H1 (cell line): ENCODE measurements at regions not wholly inside any gene's neighbourhood (a gene's known extent, or its start where the extent isn't known, plus 50 kb on each side); places are given as distances from the start of the nearest gene placed in this dataset.

ENCODE experiments used
- CTCF ChIA-PET: fragments of 300-600 bp; sonication (Branson Sonifier 250); formaldehyde crosslinking; loops from one replicate; lab custom pipeline; 2021; ENCODE audit not compliant: partially characterized antibody; lab: Charles Lee
- POLR2A ChIA-PET: fragments of 300-600 bp; sonication (Branson Sonifier 250); formaldehyde crosslinking; loops from one replicate; lab custom pipeline; 2021; ENCODE audit warnings: inconsistent platforms; ENCODE audit not compliant: partially characterized antibody; lab: Charles Lee
- DNase-seq, 2 experiments: peaks; one replicate each; pipeline versions ENCODE4 v3.0.0 to v3.0.0-alpha.2; 2010 to 2022; ENCODE audit warnings: low spot score in 2 of 2, low read depth in 1 of 2, mixed read lengths in 1 of 2
- FAIRE-seq: peaks from 2 replicates; lab custom pipeline; 2011; peaks lifted over from hg19 to GRCh38; lab: Jason Lieb, UNC
- H2AFZ ChIP-seq: 2 replicates; pipeline ENCODE4 v1.8.1; 2012; ENCODE audit warnings: low read length, inconsistent platforms
- H2AK5ac ChIP-seq: 2 replicates; pipeline ENCODE4 v1.6.1; 2013; ENCODE audit warnings: low read depth, low read length
- H2BK120ac ChIP-seq: replicated peaks from 2 replicates; pipeline ENCODE3; 2013; ENCODE audit warnings: low read depth, low read length, inconsistent platforms
- H2BK12ac ChIP-seq: 2 replicates; pipeline ENCODE4 v1.6.1; 2013; ENCODE audit warnings: low read depth, low read length
- H2BK15ac ChIP-seq: 2 replicates; pipeline ENCODE4 v1.6.1; 2013; ENCODE audit warnings: low read length
- H2BK20ac ChIP-seq: 2 replicates; pipeline ENCODE4 v1.6.1; 2013; ENCODE audit warnings: low read length
- H2BK5ac ChIP-seq: 2 replicates; pipeline ENCODE4 v1.6.1; 2013; ENCODE audit warnings: low read depth, low read length
- H3K14ac ChIP-seq: 2 replicates; pipeline ENCODE4 v1.6.1; 2013; ENCODE audit warnings: inconsistent platforms; ENCODE audit not compliant: insufficient read length
- H3K18ac ChIP-seq: 2 replicates; pipeline ENCODE4 v1.6.1; 2013; ENCODE audit warnings: low read length; ENCODE audit errors: extremely low read depth
- H3K23ac ChIP-seq: 2 replicates; pipeline ENCODE4 v1.6.1; 2013; ENCODE audit warnings: inconsistent platforms; ENCODE audit not compliant: insufficient read length
- H3K23me2 ChIP-seq: 2 replicates; pipeline ENCODE4 v1.6.1; 2013; ENCODE audit warnings: low read depth, low read length
- H3K27ac ChIP-seq: 2 replicates; pipeline ENCODE4 v1.6.1; 2011; ENCODE audit warnings: low read depth, low read length, inconsistent platforms
- H3K27me3 ChIP-seq, 4 experiments: replicated peaks in 1 of 4; 1 replicate in 1 of 4; 2 replicates in 3 of 4; pipeline versions ENCODE4 v1.6.1 to v1.8.1; 2011 to 2013; ENCODE audit warnings: low read length in 3 of 4, mild to moderate bottlenecking in 3 of 4, inconsistent platforms in 2 of 4, mixed read lengths in 2 of 4, moderate library complexity in 1 of 4; ENCODE audit not compliant: control insufficient read depth in 3 of 4, insufficient read depth in 3 of 4; ENCODE audit errors: extremely low read depth in 1 of 4
- H3K36me3 ChIP-seq, 4 experiments: 2 replicates each; pipeline versions ENCODE4 v1.6.1 to v1.8.1; 2011 to 2013; ENCODE audit warnings: mild to moderate bottlenecking in 4 of 4, low read length in 3 of 4, moderate library complexity in 2 of 4, control low read depth in 1 of 4, inconsistent platforms in 1 of 4; ENCODE audit not compliant: insufficient read depth in 4 of 4, control insufficient read depth in 2 of 4
- H3K4ac ChIP-seq: replicated peaks from 2 replicates; pipeline ENCODE3; 2013; ENCODE audit warnings: low read length, low read depth, mixed read lengths, inconsistent platforms; ENCODE audit not compliant: insufficient read length
- H3K4me1 ChIP-seq, 4 experiments: replicated peaks in 1 of 4; 1 replicate in 1 of 4; 2 replicates in 3 of 4; pipeline versions ENCODE4 v1.6.1 to v1.8.1; 2011 to 2013; ENCODE audit warnings: low read length in 3 of 4, inconsistent platforms in 2 of 4, mixed read lengths in 1 of 4; ENCODE audit not compliant: insufficient read depth in 4 of 4, control insufficient read depth in 3 of 4
- H3K4me2 ChIP-seq, 2 experiments: 2 replicates each; pipeline versions ENCODE4 v1.6.1 to v1.8.1; 2011 to 2013; ENCODE audit warnings: low read depth in 2 of 2, low read length in 2 of 2, control low read depth in 1 of 2, inconsistent platforms in 1 of 2, mild to moderate bottlenecking in 1 of 2; ENCODE audit not compliant: insufficient read depth in 1 of 2
- H3K4me3 ChIP-seq, 4 experiments: fragments of 200-600, 300-600 bp in 1 of 4; sonication (generic), shearing (Covaris generic), sonication (Bioruptor Twin) in 1 of 4; 2 replicates each; pipeline versions ENCODE4 v1.5.1 to v1.8.1; 2011 to 2016; ENCODE audit warnings: low read length in 4 of 4, low read depth in 3 of 4, control low read depth in 2 of 4, inconsistent platforms in 2 of 4, mild to moderate bottlenecking in 2 of 4, mixed read lengths in 1 of 4, moderate library complexity in 1 of 4; ENCODE audit not compliant: insufficient read depth in 2 of 4; ENCODE audit errors: extremely low read depth in 1 of 4
- H3K56ac ChIP-seq: replicated peaks from 2 replicates; pipeline ENCODE3; 2013; ENCODE audit warnings: low read depth, mild to moderate bottlenecking, mixed read lengths, low read length, inconsistent platforms; ENCODE audit not compliant: insufficient read length
- H3K79me1 ChIP-seq: 2 replicates; pipeline ENCODE4 v1.6.1; 2013; ENCODE audit warnings: low read depth, low read length, control low read depth
- H3K79me2 ChIP-seq, 2 experiments: 2 replicates each; pipeline versions ENCODE4 v1.6.1 to v1.8.1; 2012 to 2013; ENCODE audit warnings: low read length in 2 of 2, mild to moderate bottlenecking in 2 of 2, inconsistent platforms in 1 of 2; ENCODE audit not compliant: insufficient read depth in 2 of 2, control insufficient read depth in 1 of 2
- H3K9ac ChIP-seq, 4 experiments: replicated peaks in 1 of 4; 1 replicate in 1 of 4; 2 replicates in 3 of 4; pipeline versions ENCODE4 v1.6.1 to v1.8.1; 2011 to 2013; ENCODE audit warnings: low read depth in 3 of 4, low read length in 3 of 4, control low read depth in 2 of 4, mild to moderate bottlenecking in 2 of 4, moderate library complexity in 2 of 4, inconsistent platforms in 1 of 4; ENCODE audit errors: extremely low read depth in 1 of 4
- H3K9me3 ChIP-seq, 2 experiments: 2 replicates each; pipeline versions ENCODE4 v1.6.1 to v1.8.1; 2012 to 2013; ENCODE audit warnings: mild to moderate bottlenecking in 2 of 2, moderate library complexity in 2 of 2, control low read depth in 1 of 2, inconsistent platforms in 1 of 2, low read depth in 1 of 2, low read length in 1 of 2, mixed read lengths in 1 of 2; ENCODE audit not compliant: insufficient read depth in 2 of 2
- H4K20me1 ChIP-seq, 2 experiments: replicated peaks in 1 of 2; 2 replicates each; pipeline versions ENCODE3 to v1.8.1; 2011 to 2013; ENCODE audit warnings: inconsistent platforms in 2 of 2, low read length in 2 of 2, mild to moderate bottlenecking in 1 of 2; ENCODE audit not compliant: insufficient read depth in 2 of 2, control insufficient read depth in 1 of 2
- H4K5ac ChIP-seq: 2 replicates; pipeline ENCODE4 v1.6.1; 2013; ENCODE audit warnings: low read length, low read depth, mixed read lengths, inconsistent platforms; ENCODE audit not compliant: insufficient read length
- H4K8ac ChIP-seq: 2 replicates; pipeline ENCODE4 v1.8.0; 2013; ENCODE audit warnings: mild to moderate bottlenecking, moderate library complexity, low read length, inconsistent platforms; ENCODE audit not compliant: insufficient read depth; ENCODE audit errors: extremely low read depth
- H4K91ac ChIP-seq: replicated peaks from 2 replicates; pipeline ENCODE3; 2013; ENCODE audit warnings: low read length, mixed read lengths, inconsistent platforms; ENCODE audit not compliant: insufficient read length
- BCL11A ChIP-seq, 2 experiments: IDR thresholded peaks; one replicate each; pipeline ENCODE4 v1.6.1; 2011; ENCODE audit warnings: low read depth in 2 of 2, low read length in 2 of 2, mild to moderate bottlenecking in 2 of 2
- CBX8 ChIP-seq: fragments of 300-800, 300-1000 bp; sonication (generic); IDR thresholded peaks from 2 replicates; pipeline ENCODE4 v1.7.1; 2016; ENCODE audit warnings: low read depth, low read length, borderline replicate concordance
- CREB1 ChIP-seq: IDR thresholded peaks from 2 replicates; pipeline ENCODE4 v1.6.1; 2012; ENCODE audit warnings: inconsistent platforms
- HDAC2 ChIP-seq, 2 experiments: fragments of 300-600 bp in 1 of 2; sonication (generic) in 1 of 2; IDR thresholded peaks; 2 replicates each; pipeline ENCODE4 v1.6.1; 2011 to 2012; ENCODE audit warnings: low read depth in 2 of 2, low read length in 2 of 2, mild to moderate bottlenecking in 2 of 2, moderate library complexity in 2 of 2, borderline replicate concordance in 1 of 2, inconsistent platforms in 1 of 2
- NRF1 ChIP-seq: IDR thresholded peaks from 2 replicates; pipeline ENCODE4 v1.6.1; 2011; ENCODE audit warnings: mild to moderate bottlenecking, low read depth, low read length, improper control_type of control experiment
- RNF2 ChIP-seq: fragments of 200-900, 300-1000 bp; sonication (generic); IDR thresholded peaks from 2 replicates; pipeline ENCODE4 v1.7.1; 2016; ENCODE audit warnings: borderline replicate concordance, low read depth, mild to moderate bottlenecking, antibody characterized with exemption, low read length; ENCODE audit not compliant: poor library complexity, severe bottlenecking; ENCODE audit errors: missing control alignments
- SAP30 ChIP-seq: fragments of 300-600 bp; sonication (generic); IDR thresholded peaks from 2 replicates; pipeline ENCODE4 v1.7.1; 2012; ENCODE audit warnings: low read length, moderate library complexity, mild to moderate bottlenecking, inconsistent platforms; ENCODE audit not compliant: insufficient read depth, insufficient replicate concordance
- SP1 ChIP-seq: IDR thresholded peaks from 2 replicates; pipeline ENCODE4 v1.6.1; 2011; ENCODE audit warnings: low read depth, low read length
- TAF7 ChIP-seq: optimal IDR thresholded peaks from 2 replicates; pipeline ENCODE3; 2011; ENCODE audit warnings: low read depth, mild to moderate bottlenecking, inconsistent platforms, low read length, moderate library complexity, borderline replicate concordance
- WGBS, 2 experiments: shearing (Covaris generic) in 1 of 2; methylation state at CpG; one replicate each; pipeline versions ENCODE4 v1.1.6 to v1.1.7; 2013 to 2015; ENCODE audit warnings: low lambda C conversion rate in 2 of 2, mixed read lengths in 2 of 2, inconsistent platforms in 1 of 2, low coverage in 1 of 2, missing lambda C conversion rate in 1 of 2; ENCODE audit not compliant: insufficient replicate concordance in 2 of 2, insufficient coverage in 1 of 2, insufficient read length in 1 of 2; ENCODE audit errors: extremely low coverage in 1 of 2, missing lambda C conversion rate in 1 of 2; 5-methylcytosine and 5-hydroxymethylcytosine counted together

GRCh38 chr1:50295566-50295965 is 127.7 kb downstream of the DMRTA2 start:
- Histone ChIP-seq H4K8ac (no peak overlapping the region; the same call in 1 of the 2 replicates), H3K27me3 (no peaks in the 10 kb centered on the region), H2AFZ (no peak overlapping the region), H4K5ac (no peak overlapping the region), H2BK20ac (no peak overlapping the region), H4K20me1 (no peaks in the 10 kb centered on the region), H2BK120ac (no peak overlapping the region), H3K9ac (no peak overlapping the region), H3K4me1 (no peaks in the 10 kb centered on the region), H2BK12ac (no peak overlapping the region), H3K4me2 (no peak overlapping the region), H2BK15ac (no peak overlapping the region), H2BK5ac (no peak overlapping the region), H3K56ac (no peak overlapping the region), H3K36me3 (no peaks in the 10 kb centered on the region), H3K23ac (no peak overlapping the region), H3K79me1 (no peaks in the 10 kb centered on the region), H2AK5ac (no peak overlapping the region), H3K9me3 (peaks cover 0 to under 1% of the 10 kb centered on the region in 2 experiments; a peak in 1 of 4 replicates), H4K91ac (no peak overlapping the region)
- POLR2A ChIA-PET: no interaction called here
- CTCF ChIA-PET: no interaction called here
- no peak for FAIRE-seq
- TF ChIP-seq SP1 (no peak), TAF7 (no peak), NRF1 (no peak), SAP30 (no peak), CREB1 (no peak), BCL11A (IDR thresholded peaks at IDR 0.05; ENCODE audit: low read depth in 2 of 2, low read length in 2 of 2) (no peak), RNF2 (no peak), CBX8 (no peak), HDAC2 (IDR thresholded peaks at IDR 0.05; ENCODE audit: borderline replicate concordance in 1 of 2, low read depth in 2 of 2, low read length in 2 of 2) (no peak)
- TF ChIP-seq, all 59 proteins: peak for 0
- Histone ChIP-seq H3K4ac (no peak overlapping the region), H3K23me2 (no peaks in the 10 kb centered on the region), H3K14ac (no peak overlapping the region), H3K18ac (no peak overlapping the region), H3K79me2 (no peaks in the 10 kb centered on the region), H3K4me3 (no peak overlapping the region), H3K27ac (no peak overlapping the region)
- no peak for DNase-seq
- WGBS, 2 experiments: 89% methylated on average over 5 of the region's 5 CpGs; no CpG with 5 or more reads in 1 of the 2 experiments
